HG03060 (cell line): ENCODE measurements at regions not wholly inside any gene's neighbourhood (a gene's known extent, or its start where the extent isn't known, plus 50 kb on each side); places are given as distances from the start of the nearest gene placed in this dataset.
"Not testable (repeated sequence)": the region's sequence is repeated elsewhere in the genome, so short reads cannot be mapped to it uniquely, and the experiment has no call there.

Source experiments
- ATAC-seq: cut with Tn5 transposase; IDR thresholded peaks from one replicate; pipeline ENCODE4 v1.9.1; 2021; ENCODE audit warnings: low read depth, moderate number of reproducible peaks; ENCODE audit not compliant: unreplicated experiment

DNA sequence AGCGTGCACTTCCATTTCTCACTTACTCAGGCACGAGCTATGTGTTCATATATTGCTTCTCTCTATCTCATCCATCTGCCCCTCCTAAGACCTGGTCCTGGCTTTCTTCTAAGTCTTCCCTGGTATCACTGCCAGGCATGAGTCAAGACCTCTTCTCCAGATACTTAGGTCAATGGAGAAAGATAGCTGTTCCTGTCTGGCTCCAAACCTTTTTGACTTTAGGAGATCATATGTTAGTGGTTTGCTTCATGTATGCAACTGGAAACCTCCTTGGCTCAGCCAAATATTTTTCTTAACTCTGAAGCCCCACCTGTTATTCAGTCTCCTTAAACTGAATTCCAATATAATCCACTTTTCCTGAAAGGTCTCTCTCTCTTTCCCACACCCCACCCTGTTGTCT, 211.6 kb upstream of the PTBP2 start:
- ATAC-seq = no peak

DNA sequence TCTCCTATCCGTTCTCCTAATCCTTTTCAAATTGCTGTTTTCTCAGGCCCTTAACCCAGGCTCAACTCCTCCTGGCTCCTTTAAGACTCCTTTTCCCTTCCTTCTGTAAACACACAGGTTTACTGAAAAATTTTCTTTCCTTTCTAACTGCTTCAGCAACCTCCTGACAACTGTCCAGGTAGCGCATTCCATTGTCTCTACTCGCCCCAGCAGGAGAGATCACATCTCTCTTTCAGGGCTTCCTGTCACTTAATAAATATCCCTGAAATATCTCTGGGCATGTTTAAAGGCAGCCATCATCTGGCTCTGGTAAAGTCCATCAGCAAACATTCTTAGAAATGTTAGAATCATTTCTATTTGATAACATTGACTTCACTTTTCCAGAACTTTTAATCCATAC, 211.2 kb upstream of the PTBP2 start:
- no peak for ATAC-seq

DNA sequence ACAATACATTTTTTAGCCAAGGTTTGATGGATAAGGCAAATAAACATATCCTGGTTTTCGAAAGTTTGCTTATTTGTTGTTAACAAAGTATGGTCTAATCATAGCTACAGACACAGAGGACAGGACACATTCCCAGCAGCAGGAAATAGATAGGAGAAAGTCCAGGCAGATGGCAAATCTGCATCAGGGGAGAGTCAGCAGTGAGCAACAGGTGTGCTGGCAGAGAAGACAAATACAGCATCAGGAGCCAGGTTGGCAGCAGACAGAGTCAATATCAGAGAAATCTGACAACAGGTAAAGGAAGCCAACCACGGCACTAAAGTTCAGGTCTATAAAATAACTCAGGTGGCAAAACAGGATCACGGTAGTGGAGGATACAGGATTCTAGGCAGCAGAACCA, 210.7 kb upstream of the PTBP2 start:
- ATAC-seq = no peak

DNA sequence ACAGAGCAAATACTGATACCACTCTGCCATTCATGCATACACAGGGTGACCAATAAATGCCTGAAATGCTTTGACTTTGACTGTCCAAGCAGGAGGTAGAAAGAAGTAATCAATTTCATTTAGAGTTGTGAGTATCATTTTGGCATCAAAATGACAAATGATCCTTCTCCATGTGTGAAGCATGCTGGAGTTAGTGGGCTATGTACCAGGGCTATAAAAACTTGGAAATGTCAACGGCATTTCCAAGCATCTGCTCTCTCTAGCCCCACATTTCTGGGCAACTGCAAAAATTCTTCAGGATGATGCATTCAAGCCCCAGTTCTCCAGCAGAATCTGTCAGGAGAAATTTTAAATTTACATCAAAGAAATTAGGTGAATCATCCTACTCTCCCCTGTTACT, 208.4 kb upstream of the PTBP2 start:
- ATAC-seq = no peak

DNA sequence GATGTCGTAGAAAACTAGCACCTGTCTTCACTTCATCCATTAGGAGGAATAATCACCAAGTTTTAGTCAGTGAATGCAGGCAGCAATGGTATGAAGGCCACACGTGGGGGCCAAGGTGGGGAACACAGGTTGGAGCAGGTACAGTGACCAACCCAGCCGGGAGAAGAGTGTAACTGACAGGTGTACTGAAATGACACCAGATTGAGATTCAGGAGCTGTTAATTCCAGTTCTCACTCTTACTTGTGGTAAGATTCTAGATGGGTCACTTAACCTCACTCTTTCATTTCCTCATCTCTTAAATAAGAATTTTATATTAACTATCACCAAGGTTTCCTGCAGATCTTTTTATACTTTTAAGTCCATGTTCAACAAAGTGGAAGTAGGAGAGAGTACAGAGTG, 206.2 kb upstream of the PTBP2 start:
- peak; percentile 89 for ATAC-seq

DNA sequence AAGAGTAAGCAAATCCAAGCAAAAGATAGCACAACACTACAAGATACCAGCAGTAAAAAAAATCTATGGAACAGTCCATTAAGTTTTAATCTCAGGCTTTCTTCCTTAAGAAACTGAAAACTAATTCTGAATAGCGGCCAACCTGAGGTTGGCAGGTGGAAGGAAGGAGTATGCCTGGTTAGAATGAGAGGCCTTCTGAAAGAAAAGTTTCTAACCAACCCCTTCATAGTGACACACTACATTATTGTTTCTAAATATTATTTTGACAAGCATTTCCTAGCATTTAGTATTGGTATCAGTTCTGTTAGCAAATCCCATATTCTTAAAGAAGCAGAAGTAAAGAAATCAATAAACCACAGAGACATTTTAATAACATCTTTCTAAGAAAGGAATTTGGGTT, 205.7 kb upstream of the PTBP2 start:
- no peak for ATAC-seq

DNA sequence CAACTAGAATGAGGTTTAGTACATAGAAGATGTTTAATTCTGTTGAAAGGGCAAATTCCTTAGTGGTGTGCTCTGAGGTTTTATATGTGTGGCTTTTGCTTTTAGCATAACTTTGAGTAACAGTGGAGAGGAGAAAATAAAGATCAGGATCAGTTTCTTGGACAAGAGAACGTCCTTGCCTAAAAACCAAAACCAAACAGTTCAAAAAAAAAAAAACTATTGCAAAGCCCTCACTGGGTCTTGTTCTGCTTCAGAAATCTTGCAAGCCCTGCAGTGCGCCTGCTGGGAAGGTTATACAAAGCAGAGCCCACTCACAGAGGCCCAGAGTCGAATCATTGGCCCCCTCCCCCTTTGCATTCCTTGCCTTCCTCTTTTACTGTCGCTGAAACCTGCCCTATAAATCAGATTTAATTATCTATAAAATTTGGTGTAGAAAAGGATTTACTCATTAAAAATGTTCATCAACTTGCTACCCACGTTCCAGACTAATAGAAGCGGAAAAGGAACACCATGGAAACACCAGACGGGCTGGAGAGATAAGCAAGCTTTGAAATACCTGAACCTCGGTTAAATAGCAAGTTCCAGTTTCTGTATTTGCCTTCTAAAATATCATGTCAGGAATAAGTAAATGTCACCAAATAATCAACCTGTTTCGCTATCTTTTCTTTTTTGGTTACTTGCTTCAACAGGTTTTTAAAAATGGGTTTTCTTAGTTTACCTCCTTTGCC, 201.6 kb upstream of the PTBP2 start:
- no peak for ATAC-seq

DNA sequence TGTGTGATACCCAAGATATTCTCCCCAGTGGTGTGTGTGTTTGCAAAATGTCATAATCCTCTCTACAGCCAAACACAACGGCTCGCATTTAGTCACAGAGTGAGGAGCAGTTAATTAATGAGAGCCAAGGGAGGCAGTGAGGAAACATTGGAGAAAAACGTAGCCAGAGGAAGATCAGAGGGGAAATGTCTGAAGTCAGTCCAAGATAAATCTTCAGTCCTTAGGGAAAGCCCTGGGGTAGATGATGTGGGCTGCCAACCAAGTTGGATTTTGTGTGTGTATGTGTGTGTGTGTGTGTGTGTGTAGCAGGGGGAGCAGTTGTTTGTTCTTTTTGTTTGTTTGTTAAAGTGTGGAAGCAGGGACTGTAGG, 201.0 kb upstream of the PTBP2 start:
- no peak for ATAC-seq

DNA sequence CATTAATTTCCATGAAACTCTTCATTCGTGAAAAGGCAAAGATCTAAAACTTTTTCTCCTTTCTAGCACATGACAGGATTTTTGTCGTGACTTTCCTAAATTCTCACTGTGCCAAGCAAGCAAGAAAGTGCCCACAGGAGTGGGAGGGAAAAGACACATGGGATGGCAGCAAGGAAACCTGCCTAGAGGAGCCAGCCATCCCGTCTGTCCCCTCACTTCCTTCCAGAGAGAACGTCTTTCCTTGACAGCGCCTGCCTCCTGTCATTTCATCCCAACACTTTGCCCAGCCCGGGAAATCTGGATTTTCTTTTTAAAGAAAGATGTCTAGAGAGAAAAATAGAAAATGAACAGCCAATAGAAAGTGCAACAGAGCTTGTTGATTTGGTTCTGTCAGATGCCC, 200.6 kb upstream of the PTBP2 start:
- ATAC-seq = no peak

DNA sequence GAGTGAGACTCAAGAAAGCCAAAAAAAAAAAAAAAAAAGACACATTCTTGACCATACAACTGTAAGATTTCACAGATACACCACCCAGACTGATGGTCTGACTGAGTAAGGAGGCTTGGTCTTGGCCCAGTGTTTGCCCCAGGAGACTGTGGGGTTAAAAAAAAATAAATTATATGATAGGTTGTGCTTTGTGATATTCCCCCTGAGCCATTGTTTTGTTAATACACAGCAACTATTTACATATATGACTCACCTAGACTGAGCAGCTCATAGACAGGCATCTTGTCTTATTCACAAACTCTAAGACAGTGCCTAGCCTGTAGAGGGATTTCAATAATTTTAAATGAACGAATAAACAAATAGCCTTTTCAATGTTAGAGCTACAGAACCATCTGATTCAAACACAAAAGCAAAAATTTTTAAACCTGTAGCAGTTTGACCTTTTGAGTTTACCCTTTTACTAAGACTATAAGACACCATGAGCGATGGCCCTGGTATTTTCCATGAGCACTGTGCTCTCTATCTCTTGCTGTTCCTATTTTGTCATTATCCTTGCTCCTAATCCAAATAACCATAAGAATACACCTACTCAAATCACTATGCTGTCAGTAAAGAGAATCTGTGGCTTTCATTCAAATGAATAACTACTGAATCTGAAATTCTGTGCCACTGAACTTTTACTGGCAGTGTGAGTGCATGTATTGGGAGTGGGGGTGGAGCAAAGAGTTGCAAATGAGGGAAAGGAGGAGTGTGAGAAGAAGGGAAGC, 199.4 kb upstream of the PTBP2 start:
- no peak for ATAC-seq

DNA sequence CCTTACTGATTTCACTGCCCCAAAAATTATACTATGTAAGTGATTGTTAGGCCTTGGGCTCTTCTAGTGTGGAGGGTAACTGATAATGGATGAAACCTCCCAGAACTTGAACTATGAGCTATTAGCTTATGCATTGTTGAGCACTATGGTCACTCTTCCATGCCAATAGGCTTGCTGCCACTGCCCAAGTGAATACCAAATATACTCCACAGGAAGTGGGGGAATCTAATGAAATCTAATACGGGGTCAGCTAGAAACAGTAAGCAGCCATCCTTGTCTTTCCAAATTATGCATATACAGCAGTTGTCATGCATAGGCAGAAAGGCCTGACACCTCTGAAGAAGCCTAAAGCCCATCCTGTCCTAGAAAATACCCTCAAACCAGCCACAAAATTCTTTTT, 198.7 kb upstream of the PTBP2 start:
- no peak for ATAC-seq

DNA sequence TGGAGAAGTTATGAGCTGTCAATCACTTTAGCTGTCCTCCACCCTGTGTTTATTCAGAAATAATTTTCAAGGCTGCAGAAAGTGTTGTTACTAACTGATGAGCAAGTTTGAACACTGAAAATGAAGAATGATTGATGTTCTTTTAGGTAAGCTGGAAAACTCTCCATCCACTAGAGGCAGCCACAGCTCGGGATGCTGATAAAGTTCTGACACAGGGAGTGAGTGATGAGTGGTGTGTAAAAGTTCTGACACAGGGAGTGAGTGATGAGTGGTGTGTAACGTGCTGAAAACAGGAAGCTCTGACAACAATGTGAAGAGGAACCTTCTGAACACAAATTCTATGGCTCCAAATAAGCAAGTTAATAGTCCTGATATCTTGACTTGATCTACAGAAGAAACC, 197.5 kb upstream of the PTBP2 start:
- no peak for ATAC-seq

DNA sequence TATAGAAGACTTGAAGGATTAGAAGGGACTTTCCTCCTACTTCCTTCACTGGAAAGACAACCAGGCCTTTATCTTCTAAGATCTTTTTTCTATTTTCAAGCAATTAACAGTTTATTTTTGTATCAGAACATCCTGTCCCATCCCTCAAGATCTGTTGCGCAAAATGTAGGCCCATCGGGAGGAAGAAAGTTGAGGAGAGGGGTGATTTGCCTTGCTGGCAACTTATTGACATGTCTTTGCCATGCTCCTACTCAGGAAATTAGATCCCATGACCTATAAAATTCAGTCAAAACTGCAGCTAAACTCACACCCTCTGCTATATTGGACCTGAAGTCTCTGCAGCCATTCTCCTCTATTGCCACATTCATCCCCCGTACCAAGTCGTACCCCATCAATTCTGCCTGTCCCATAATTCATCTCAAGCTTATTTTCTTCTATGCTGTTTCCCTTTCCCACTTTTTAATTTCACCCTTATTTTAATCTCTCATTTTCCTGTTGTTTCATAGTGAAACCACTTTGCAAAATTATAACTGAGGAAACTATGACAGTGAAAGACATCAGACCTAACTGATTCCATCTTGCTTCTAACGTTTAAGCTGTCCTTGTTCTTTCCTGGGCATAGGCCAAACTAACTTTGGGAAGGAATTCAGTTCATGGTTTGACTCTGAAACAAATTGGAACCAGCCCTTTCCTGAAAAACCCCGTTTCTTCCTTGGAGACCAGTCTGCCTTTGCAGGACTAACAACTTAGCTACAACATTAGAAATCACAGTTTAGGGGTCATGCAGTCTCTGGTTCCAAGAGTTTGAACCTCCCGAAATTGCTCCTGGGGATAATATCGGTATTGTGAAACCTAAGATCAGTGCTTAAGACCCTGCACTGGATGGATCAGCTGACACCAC, 195.7 kb upstream of the PTBP2 start:
- ATAC-seq = no peak

DNA sequence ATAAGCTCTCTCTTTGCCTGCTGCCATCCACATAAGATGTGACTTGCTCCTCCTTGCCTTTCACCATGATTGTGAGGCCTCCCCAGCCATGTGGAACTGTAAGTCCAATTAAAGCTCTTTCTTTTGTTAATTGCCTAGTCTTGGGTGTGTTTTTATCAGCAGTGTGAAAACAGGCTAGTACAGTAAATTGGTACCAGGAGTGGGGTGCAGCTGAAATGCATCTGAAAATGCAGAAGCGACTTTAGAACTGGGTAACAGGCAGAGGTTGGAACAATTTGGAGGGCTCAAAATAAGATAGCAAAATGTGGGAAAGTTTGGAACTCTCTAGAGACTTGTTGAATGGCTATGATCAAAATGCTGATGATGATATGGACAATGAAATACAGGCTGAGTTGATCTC, 192.9 kb upstream of the PTBP2 start:
- not testable (repeated sequence) for ATAC-seq

DNA sequence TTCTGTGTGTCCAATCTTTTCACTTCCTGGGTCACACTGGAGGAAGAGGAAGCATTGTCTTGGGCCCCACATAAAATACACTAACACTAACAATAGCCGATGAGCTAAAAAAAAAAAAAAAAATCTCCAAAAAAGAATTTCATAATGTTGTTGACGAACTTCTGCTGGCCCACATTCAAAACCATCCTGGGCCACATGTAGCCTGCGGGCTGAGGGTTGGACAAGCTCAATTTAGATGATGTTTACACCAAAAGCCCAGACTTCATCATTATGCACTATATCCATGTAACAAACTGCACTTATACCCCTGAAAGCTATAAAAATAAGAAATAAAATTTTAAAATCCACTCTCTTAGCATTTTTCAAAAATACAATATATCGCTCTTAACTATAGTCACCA, 187.8 kb upstream of the PTBP2 start:
- no peak for ATAC-seq

DNA sequence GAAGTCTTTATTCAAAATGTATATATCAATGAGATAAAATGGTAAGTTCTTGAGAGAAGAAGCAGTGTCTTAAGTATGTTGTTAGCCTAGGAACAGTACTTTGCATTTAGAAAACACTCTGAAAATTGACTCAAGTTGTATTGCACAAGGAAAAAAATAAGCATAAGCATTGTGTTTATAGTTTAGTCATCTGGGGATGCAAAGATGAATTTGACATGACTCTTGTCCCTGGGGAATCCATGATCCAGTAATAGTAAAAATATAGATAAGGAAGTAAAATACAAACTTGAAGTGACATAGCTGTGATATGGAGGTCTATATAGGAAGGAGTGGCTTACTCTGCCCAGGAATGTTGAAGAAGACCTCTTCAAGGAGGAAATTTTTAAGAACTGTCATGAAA, 185.0 kb upstream of the PTBP2 start:
- ATAC-seq = no peak

DNA sequence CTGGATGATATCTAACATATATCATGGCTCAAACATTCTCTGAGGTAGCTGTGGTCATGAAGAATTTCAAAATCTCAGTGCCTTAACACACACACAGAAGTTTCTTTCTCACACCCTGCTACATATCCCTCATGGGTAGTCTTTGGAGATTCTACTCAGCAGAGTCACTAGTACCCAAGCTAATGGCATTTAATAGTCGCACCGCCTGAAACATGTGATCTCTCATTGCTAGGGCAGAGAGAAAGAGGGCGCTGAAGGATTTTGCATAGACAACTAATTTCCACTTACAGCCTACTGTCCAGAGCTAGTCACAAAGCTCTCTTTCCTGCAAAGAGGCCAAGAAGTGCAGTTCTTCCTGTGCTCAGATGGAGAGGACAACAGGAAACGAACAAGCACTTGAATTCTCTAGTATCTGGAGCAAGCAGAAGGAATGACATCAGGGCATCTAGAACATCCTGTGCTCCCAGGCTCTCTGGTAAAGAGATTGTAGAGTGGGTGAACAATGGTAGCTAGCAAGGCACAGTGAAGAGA, 183.4 kb upstream of the PTBP2 start:
- ATAC-seq = no peak

DNA sequence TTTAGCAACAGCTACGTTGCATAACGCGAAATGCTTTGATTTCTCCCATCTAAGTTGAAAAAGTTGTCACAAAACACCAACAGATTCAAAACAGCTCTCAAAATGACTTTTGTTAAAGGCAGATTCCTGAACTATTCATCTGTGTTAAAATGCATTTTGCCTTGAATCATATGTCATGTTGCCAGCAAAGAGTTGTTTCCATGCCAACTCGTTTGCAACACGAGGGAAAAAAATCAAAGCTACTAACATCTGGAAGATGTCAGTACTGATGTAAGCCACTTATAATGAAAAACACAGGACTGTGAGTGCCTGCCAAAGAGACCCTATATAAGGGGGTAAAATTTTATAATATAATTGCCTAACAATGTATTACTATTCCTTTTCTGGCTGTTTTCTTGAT, 182.7 kb upstream of the PTBP2 start:
- no peak for ATAC-seq

DNA sequence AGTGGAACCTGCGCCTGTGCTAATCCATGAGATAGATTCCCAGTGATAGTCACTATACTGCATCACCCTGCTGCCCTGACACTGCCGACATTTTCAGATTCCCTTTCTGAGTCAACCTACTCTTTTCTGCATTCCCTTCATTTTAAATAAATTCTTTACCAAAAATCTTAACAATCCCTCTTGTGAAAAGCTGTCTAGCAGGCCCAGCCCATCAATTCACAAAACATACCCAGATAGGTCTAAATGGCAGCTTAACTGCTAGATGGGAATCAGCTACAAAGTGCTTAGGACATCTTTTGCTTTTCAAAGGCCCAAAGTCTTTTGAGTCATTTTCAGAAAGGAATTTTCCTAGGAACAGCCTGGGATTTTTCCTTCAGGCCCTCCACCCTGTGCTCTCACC, 180.1 kb upstream of the PTBP2 start:
- ATAC-seq = no peak

DNA sequence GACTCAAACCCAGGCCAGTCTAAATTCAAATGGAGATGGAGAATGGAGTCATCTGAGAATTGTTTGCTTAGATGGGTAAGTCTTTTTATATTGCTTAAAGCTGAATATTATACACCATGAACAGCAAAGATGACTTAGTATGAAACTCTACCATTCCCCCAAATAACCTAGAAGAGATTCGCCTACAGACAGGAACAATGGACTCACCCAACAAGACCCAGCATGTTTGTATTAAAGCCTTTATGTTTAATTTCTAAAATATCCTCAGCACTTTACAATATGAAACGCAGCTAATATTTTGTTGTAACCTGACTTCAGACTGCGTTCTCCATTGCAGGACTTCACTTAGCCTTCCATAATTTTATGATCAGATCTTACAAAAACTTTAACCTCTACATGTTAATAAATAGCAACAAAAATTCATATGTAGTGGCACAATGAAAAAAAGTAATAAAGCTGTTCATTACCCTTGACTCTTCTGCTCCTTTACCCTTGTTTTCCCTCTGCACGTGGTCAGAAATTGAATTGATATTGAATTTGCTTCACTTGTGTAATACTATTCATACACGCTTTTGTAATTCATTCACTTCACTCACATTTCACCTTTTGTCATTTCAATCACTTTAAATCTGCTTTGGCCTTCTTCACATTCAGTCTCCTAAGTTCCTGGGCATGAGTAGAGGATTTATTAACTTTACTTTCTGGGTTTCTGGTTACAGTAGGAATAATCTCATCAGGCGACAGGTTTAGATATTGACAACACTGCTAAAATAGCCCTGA, 177.3 kb upstream of the PTBP2 start:
- no peak for ATAC-seq
